Ishikawa (cell line): ENCODE measurements at regions not wholly inside any gene's neighbourhood (a gene's known extent, or its start where the extent isn't known, plus 50 kb on each side); places are given as distances from the start of the nearest gene placed in this dataset.

Experiments
- CEBPB ChIP-seq: IDR thresholded peaks from 2 replicates; pipeline ENCODE4 v1.6.1; 2012
- CREB1 ChIP-seq: IDR thresholded peaks from 2 replicates; pipeline ENCODE4 v1.6.1; 2012; ENCODE audit warnings: low read depth
- EGR1 ChIP-seq: IDR thresholded peaks from 2 replicates; pipeline ENCODE4 v1.6.1; 2012
- EP300 ChIP-seq: IDR thresholded peaks from 2 replicates; pipeline ENCODE4 v1.6.1; 2012; ENCODE audit warnings: borderline replicate concordance
- FOXM1 ChIP-seq: IDR thresholded peaks from 2 replicates; pipeline ENCODE4 v1.6.1; 2012; ENCODE audit warnings: low read depth, borderline replicate concordance
- NFIC ChIP-seq: IDR thresholded peaks from 2 replicates; pipeline ENCODE4 v1.6.1; 2012
- RAD21 ChIP-seq: IDR thresholded peaks from 2 replicates; pipeline ENCODE4 v1.6.1; 2012; ENCODE audit warnings: low read depth
- TAF1 ChIP-seq: IDR thresholded peaks from 2 replicates; pipeline ENCODE4 v1.6.1; 2012; ENCODE audit warnings: low read depth, mild to moderate bottlenecking
- TCF12 ChIP-seq: IDR thresholded peaks from 2 replicates; pipeline ENCODE4 v1.6.1; 2012; ENCODE audit warnings: low read depth
- TEAD4 ChIP-seq: IDR thresholded peaks from 2 replicates; pipeline ENCODE4 v1.6.1; 2012
- YY1 ChIP-seq: IDR thresholded peaks from 2 replicates; pipeline ENCODE4 v1.6.1; 2012; ENCODE audit warnings: low read depth
- ZBTB7A ChIP-seq: IDR thresholded peaks from 2 replicates; pipeline ENCODE4 v1.6.1; 2012; ENCODE audit warnings: low read depth
- TF ChIP-seq, protein P1 (sequence below): IDR thresholded peaks from 2 replicates; pipeline ENCODE4 v1.6.1; 2012; ENCODE audit warnings: low read depth, mild to moderate bottlenecking
- TF ChIP-seq, protein P2 (sequence below): IDR thresholded peaks from 2 replicates; pipeline ENCODE4 v1.6.1; 2012
- TF ChIP-seq, protein P3 (sequence below): IDR thresholded peaks from 2 replicates; pipeline ENCODE4 v1.6.1; 2012

DNA sequence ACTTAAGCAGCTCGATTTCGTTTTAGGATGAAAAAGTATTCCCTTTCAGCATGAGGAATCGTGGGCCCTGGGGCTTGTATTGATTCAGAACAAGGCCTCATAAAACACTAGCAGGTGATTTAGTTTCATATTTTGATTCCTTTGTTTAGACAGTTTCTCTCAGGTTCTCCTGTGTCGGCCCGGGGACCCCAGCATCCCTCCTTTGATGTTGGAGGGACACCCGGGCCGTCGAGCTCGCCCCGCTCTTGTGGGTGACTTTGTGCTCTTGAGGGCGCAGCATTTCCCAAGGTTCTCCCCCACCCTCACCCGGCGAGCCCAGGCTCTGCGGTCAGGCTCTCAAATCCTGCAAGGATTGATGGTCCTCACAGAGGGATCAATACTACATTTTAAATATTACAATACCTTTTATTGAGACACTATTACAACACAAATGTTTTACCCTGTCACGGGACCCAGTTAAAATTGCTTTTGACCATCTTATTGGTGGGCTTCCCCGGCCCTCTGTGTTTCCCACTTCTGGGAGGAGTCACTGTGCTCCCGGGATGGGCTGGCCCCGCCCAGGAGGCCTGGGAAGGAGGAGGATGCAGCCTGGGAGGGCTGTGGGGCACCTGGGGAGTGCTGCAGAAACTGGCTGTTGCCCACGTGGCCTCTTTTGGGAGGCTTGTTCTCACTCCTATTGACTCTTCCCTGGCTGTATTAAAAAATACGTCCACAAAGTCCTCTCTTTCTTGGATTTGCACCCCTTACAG, 222.6 kb downstream of the INSIG2 start:
- TF ChIP-seq, protein P1, sequence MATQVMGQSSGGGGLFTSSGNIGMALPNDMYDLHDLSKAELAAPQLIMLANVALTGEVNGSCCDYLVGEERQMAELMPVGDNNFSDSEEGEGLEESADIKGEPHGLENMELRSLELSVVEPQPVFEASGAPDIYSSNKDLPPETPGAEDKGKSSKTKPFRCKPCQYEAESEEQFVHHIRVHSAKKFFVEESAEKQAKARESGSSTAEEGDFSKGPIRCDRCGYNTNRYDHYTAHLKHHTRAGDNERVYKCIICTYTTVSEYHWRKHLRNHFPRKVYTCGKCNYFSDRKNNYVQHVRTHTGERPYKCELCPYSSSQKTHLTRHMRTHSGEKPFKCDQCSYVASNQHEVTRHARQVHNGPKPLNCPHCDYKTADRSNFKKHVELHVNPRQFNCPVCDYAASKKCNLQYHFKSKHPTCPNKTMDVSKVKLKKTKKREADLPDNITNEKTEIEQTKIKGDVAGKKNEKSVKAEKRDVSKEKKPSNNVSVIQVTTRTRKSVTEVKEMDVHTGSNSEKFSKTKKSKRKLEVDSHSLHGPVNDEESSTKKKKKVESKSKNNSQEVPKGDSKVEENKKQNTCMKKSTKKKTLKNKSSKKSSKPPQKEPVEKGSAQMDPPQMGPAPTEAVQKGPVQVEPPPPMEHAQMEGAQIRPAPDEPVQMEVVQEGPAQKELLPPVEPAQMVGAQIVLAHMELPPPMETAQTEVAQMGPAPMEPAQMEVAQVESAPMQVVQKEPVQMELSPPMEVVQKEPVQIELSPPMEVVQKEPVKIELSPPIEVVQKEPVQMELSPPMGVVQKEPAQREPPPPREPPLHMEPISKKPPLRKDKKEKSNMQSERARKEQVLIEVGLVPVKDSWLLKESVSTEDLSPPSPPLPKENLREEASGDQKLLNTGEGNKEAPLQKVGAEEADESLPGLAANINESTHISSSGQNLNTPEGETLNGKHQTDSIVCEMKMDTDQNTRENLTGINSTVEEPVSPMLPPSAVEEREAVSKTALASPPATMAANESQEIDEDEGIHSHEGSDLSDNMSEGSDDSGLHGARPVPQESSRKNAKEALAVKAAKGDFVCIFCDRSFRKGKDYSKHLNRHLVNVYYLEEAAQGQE = no peak
- TF ChIP-seq NFIC (no peak), EP300 (no peak), TCF12 (no peak), EGR1 (no peak), CREB1 (no peak), FOXM1 (no peak), ZBTB7A (no peak)

DNA sequence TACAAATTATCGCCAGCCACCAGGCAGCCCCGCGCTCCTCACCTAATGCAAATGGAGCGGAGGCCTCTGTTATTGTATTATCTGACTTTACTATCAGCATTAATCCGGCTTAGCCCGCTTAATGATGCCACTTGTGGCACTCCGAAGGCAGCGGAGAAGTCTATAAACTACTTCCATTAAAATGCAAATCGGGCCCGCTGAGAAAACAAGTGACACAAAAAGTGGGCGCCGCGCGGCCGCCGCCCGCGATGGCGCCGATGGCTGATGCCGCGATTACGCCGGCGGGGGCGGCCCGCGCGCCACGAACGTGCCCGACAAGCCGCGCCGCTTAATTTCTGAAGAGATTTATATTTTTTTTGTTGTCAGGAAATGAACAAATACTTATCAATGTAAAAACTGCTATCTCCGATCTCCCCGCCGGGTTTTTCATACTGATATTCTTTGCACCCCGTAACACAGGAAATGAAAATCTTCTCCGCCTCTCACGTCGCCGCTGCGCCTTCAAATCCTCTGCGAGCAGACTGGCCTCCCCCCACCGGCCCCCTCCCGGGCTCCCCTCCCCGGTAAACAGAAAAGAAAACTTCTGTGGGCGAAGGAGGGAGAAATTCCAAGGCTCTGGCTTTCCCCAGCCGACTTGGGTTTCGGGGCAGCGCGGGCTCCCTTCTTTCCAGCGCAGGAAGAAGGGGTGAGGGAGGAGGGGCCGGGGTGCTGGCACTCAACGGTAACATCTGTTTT, 221.8 kb downstream of the INSIG2 start:
- TF ChIP-seq RAD21 (no peak), CEBPB (no peak), TCF12 (no peak), EGR1 (no peak), TAF1 (no peak), FOXM1 (no peak), EP300 (no peak)
- TF ChIP-seq, protein P2, sequence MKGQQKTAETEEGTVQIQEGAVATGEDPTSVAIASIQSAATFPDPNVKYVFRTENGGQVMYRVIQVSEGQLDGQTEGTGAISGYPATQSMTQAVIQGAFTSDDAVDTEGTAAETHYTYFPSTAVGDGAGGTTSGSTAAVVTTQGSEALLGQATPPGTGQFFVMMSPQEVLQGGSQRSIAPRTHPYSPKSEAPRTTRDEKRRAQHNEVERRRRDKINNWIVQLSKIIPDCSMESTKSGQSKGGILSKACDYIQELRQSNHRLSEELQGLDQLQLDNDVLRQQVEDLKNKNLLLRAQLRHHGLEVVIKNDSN = no peak
- TF ChIP-seq, protein P3, sequence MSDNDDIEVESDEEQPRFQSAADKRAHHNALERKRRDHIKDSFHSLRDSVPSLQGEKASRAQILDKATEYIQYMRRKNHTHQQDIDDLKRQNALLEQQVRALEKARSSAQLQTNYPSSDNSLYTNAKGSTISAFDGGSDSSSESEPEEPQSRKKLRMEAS = no peak

DNA sequence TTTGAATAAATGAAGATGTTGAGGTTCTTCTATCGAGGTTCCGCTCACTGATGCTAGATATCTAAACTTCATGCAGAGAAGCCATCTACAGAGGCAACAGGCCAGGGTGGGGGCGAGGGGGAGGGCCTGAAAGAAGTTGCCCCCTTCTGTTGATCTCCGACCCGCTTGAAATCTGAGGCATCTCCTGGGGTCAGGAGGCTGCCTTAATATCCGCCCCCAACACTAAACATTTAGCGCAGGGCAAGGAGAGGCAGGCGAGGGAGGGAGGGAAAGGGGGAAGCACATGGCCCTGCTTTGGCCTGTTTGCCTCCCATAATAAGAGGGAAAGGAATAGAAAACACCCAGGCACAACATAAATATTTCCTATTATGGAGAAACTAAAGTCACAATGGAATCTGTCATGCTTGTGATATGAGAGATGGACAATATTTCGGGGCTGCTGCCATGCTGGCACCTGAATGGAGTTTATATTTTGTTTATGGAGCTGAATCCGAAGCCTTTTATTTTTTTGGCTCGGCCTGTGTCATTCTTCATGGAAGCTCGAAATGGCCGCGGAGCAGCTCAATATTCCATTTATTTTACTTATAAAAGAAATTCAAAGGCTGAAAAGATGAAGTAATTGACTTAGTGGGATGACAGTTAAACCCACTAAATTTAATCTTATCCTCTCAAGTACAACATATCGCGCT, 221.1 kb downstream of the INSIG2 start:
- no peak for TF ChIP-seq CEBPB
- TF ChIP-seq, protein P1 = no peak
- no peak for TF ChIP-seq RAD21
- TF ChIP-seq EP300 = no peak
- TF ChIP-seq TCF12 = no peak
- no peak for TF ChIP-seq EGR1
- no peak for TF ChIP-seq FOXM1
- no peak for TF ChIP-seq CREB1
- no peak for TF ChIP-seq TEAD4
- TF ChIP-seq, protein P2 = no peak
- TF ChIP-seq ZBTB7A = no peak
- TF ChIP-seq TAF1 = no peak
- no peak for TF ChIP-seq NFIC
- TF ChIP-seq, protein P3 = no peak
- no peak for TF ChIP-seq YY1

DNA sequence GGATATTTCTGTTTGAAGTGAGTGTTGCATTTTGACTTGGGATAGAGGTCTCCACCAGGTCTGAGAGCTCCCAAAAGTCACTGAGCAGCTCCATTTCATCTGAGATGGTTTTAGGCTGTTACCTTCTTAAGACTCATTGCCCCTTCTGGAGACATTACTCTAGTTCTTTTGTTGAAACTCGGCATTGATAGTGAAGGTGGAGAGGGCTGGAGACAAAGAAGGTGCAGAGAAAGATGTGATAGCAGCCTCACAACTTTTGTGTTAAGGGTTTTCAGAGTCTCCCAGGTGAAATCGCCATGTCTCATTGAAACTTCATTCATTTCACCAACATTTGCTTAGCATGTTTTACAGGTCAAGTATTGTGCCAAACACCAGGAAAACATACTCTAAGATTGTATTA, 219.6 kb downstream of the INSIG2 start:
- TF ChIP-seq, protein P1 = no peak
- TF ChIP-seq EGR1 (no peak), EP300 (no peak), TCF12 (no peak), CREB1 (no peak), ZBTB7A (no peak), FOXM1 (no peak), CEBPB (no peak), TAF1 (no peak), YY1 (no peak), TEAD4 (no peak), NFIC (no peak), RAD21 (no peak)
- TF ChIP-seq, protein P3 = no peak
- TF ChIP-seq, protein P2 = no peak
